ENCODE measurements at regions not wholly inside any gene's neighbourhood (a gene's known extent, or its start where the extent isn't known, plus 50 kb on each side); places are given as distances from the start of the nearest gene placed in this dataset.

DNA sequence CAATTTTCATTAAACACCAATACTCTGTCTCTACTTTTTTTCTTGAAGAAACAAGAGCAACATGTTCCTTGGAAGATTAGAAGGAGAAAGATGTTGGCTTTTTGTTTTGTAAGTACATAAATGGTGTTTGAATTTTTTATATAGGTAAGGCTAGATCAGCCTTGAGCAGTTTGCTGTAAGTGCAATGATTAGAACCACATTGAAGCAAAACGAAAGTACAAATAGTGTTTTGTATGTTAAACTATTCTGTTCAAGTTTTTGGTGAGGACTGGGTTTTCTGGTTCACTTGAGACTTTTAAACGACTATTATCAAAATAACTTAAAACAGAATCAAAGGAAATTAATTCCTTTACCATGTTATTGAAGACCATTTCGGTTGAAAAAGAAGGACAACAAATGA is 162.9 kb upstream of the NRP1 start:
- Histone ChIP-seq H3K27ac (no peak overlapping the region), H3K4me3 (no peak overlapping the region), H3K4me1 (no peaks in the 10 kb centered on the region), H3K9me3 (no peaks in the 10 kb centered on the region), H3K27me3 (no peaks in the 10 kb centered on the region), H3K36me3 (no peaks in the 10 kb centered on the region)
- DNase-seq: no peak
- no peak for TF ChIP-seq POLR2A (IDR thresholded peaks at IDR 0.05)
- no peak for TF ChIP-seq CTCF (IDR thresholded peaks at IDR 0.05)

GRCh38 chr10:33496096-33496495 is 161.6 kb upstream of the NRP1 start:
- no peaks in the 10 kb centered on the region for H3K9me3 ChIP-seq
- no peak overlapping the region for H3K4me3 ChIP-seq

GRCh38 chr10:33494694-33495265 is 160.3 kb upstream of the NRP1 start:
- Histone ChIP-seq H3K36me3 (no peaks in the 10 kb centered on the region), H3K27me3 (no peaks in the 10 kb centered on the region), H3K4me3 (no peak overlapping the region), H3K4me1 (no peaks in the 10 kb centered on the region), H3K27ac (no peak overlapping the region), H3K9me3 (no peaks in the 10 kb centered on the region)
- TF ChIP-seq CTCF (IDR thresholded peaks at IDR 0.05): no peak
- DNase-seq: no peak

More at GRCh38 chr10:33496096-33496495, 161.6 kb upstream of the NRP1 start:
- no peak for DNase-seq
- Histone ChIP-seq H3K27ac (no peak overlapping the region), H3K4me1 (no peaks in the 10 kb centered on the region), H3K36me3 (no peaks in the 10 kb centered on the region), H3K27me3 (no peaks in the 10 kb centered on the region)
- no peak for TF ChIP-seq CTCF (IDR thresholded peaks at IDR 0.05)
- no peak for TF ChIP-seq POLR2A (IDR thresholded peaks at IDR 0.05)

DNA sequence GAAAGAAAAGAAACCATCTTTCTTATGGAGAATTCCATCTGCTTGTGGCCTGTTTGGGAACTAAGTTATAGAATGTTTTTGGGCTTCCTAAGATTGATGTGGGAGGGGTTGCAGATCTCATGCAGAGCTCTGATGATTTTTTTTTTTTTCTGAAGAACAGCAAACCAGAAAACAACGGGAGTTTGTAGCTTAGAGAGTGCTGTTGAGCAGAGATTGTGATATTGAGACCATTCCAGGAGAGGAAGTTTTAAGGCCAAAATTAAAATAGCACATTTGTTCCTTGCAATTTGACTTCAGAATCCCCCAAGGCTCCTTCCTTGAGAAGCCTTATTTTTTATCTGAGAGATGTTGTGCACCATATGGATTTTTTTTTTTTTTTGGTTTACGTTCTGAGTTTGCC is 159.5 kb upstream of the NRP1 start:
- Histone ChIP-seq H3K36me3 (no peaks in the 10 kb centered on the region), H3K27me3 (no peaks in the 10 kb centered on the region), H3K9me3 (no peaks in the 10 kb centered on the region), H3K4me3 (no peak overlapping the region), H3K4me1 (no peaks in the 10 kb centered on the region), H3K27ac (no peak overlapping the region)
- TF ChIP-seq CTCF (IDR thresholded peaks at IDR 0.05) (no peak), POLR2A (IDR thresholded peaks at IDR 0.05) (no peak)
- no peak for DNase-seq

GRCh38 chr10:33493497-33493896 is 159.0 kb upstream of the NRP1 start:
- H3K4me1 ChIP-seq: no peaks in the 10 kb centered on the region
- H3K9me3 ChIP-seq: no peaks in the 10 kb centered on the region
- H3K27me3 ChIP-seq: no peaks in the 10 kb centered on the region
- no peak for DNase-seq
- H3K4me3 ChIP-seq: no peak overlapping the region
- TF ChIP-seq POLR2A (IDR thresholded peaks at IDR 0.05): no peak
- TF ChIP-seq CTCF (IDR thresholded peaks at IDR 0.05): no peak
- H3K36me3 ChIP-seq: no peaks in the 10 kb centered on the region
- no peak overlapping the region for H3K27ac ChIP-seq
